Mesenchymal stem cell (in vitro differentiated cells and primary cell): ENCODE measurements at regions not wholly inside any gene's neighbourhood (a gene's known extent, or its start where the extent isn't known, plus 50 kb on each side); places are given as distances from the start of the nearest gene placed in this dataset.

ENCODE experiments used
- DNase-seq: peaks from one replicate; pipeline ENCODE4 v3.0.0-alpha.2; 2013
- H2AFZ ChIP-seq: one replicate; pipeline ENCODE4 v1.6.1; 2013; ENCODE audit warnings: low read depth, mild to moderate bottlenecking, control low read depth, inconsistent platforms, low read length, moderate library complexity
- H2AK5ac ChIP-seq: 2 replicates; pipeline ENCODE4 v1.6.1; 2013; ENCODE audit warnings: low read length, moderate library complexity, mild to moderate bottlenecking, inconsistent platforms; ENCODE audit not compliant: severe bottlenecking
- H2BK120ac ChIP-seq: one replicate; pipeline ENCODE4 v1.6.1; 2013; ENCODE audit warnings: low read depth, mild to moderate bottlenecking, inconsistent platforms, low read length, moderate library complexity
- H2BK12ac ChIP-seq, 2 experiments: one replicate each; pipeline ENCODE4 v1.6.1; 2013; ENCODE audit warnings: inconsistent platforms in 2 of 2, low read length in 2 of 2, mild to moderate bottlenecking in 2 of 2, moderate library complexity in 2 of 2, control low read depth in 1 of 2
- H2BK15ac ChIP-seq: one replicate; pipeline ENCODE4 v1.6.1; 2013; ENCODE audit warnings: mild to moderate bottlenecking, low read depth, inconsistent platforms; ENCODE audit not compliant: poor library complexity, severe bottlenecking
- H2BK5ac ChIP-seq: 2 replicates; pipeline ENCODE4 v1.6.1; 2013; ENCODE audit warnings: low read depth, mild to moderate bottlenecking, low read length, control low read depth, inconsistent platforms; ENCODE audit not compliant: poor library complexity, severe bottlenecking
- H3K14ac ChIP-seq, 2 experiments: one replicate each; pipeline ENCODE4 v1.6.1; 2013; ENCODE audit warnings: inconsistent platforms in 2 of 2, low read length in 2 of 2, control low read depth in 1 of 2, mild to moderate bottlenecking in 1 of 2, moderate library complexity in 1 of 2
- H3K18ac ChIP-seq, 2 experiments: one replicate each; pipeline ENCODE4 v1.6.1; 2013; ENCODE audit warnings: inconsistent platforms in 2 of 2, low read length in 2 of 2, control low read depth in 1 of 2, low read depth in 1 of 2, mild to moderate bottlenecking in 1 of 2
- H3K23ac ChIP-seq, 2 experiments: one replicate each; pipeline ENCODE4 v1.6.1; 2013; ENCODE audit warnings: inconsistent platforms in 2 of 2, low read length in 2 of 2, mild to moderate bottlenecking in 2 of 2, moderate library complexity in 2 of 2, control low read depth in 1 of 2
- H3K27ac ChIP-seq: 2 replicates; pipeline ENCODE4 v1.5.1; 2013; ENCODE audit warnings: mild to moderate bottlenecking, moderate library complexity, low read length, control low read depth, inconsistent platforms; ENCODE audit not compliant: poor library complexity, severe bottlenecking
- H3K27me3 ChIP-seq, 2 experiments: 2 replicates each; pipeline versions ENCODE4 v1.6.1 to v1.7.0; 2013; ENCODE audit warnings: low read length in 2 of 2, mild to moderate bottlenecking in 2 of 2, moderate library complexity in 2 of 2, control low read depth in 1 of 2, inconsistent platforms in 1 of 2; ENCODE audit not compliant: control insufficient read depth in 1 of 2, insufficient read depth in 1 of 2
- H3K36me3 ChIP-seq, 2 experiments: 2 replicates each; pipeline versions ENCODE4 v1.6.1 to v1.7.0; 2013; ENCODE audit warnings: low read length in 2 of 2, control low read depth in 1 of 2, inconsistent platforms in 1 of 2, low read depth in 1 of 2, mild to moderate bottlenecking in 1 of 2; ENCODE audit not compliant: insufficient read depth in 2 of 2, control insufficient read depth in 1 of 2
- H3K4ac ChIP-seq, 2 experiments: one replicate each; pipeline ENCODE4 v1.6.1; 2013; ENCODE audit warnings: inconsistent platforms in 2 of 2, low read length in 2 of 2, mild to moderate bottlenecking in 2 of 2, moderate library complexity in 2 of 2, control low read depth in 1 of 2, low read depth in 1 of 2
- H3K4me1 ChIP-seq: 2 replicates; pipeline ENCODE4 v1.6.1; 2013; ENCODE audit warnings: low read depth, low read length, control low read depth; ENCODE audit not compliant: control insufficient read depth, insufficient read depth
- H3K4me2 ChIP-seq: 2 replicates; pipeline ENCODE4 v1.6.1; 2013; ENCODE audit warnings: low read length, mild to moderate bottlenecking, inconsistent platforms; ENCODE audit not compliant: poor library complexity, severe bottlenecking
- H3K4me3 ChIP-seq, 2 experiments: 2 replicates each; pipeline versions ENCODE4 v1.5.1 to v1.7.0; 2013; ENCODE audit warnings: low read length in 2 of 2, mild to moderate bottlenecking in 2 of 2, control low read depth in 1 of 2, low read depth in 1 of 2; ENCODE audit not compliant: insufficient read depth in 1 of 2
- H3K79me1 ChIP-seq: replicated peaks from 2 replicates; pipeline ENCODE4 v1.6.1; 2013; ENCODE audit warnings: mild to moderate bottlenecking, control low read depth, low read length, inconsistent platforms; ENCODE audit not compliant: poor library complexity, severe bottlenecking
- H3K9ac ChIP-seq: 2 replicates; pipeline ENCODE4 v1.7.0; 2013; ENCODE audit warnings: mild to moderate bottlenecking, low read length, moderate library complexity
- H3K9me3 ChIP-seq: 2 replicates; pipeline ENCODE4 v1.7.0; 2013; ENCODE audit warnings: mild to moderate bottlenecking, low read length; ENCODE audit not compliant: control insufficient read depth
- H4K8ac ChIP-seq: one replicate; pipeline ENCODE4 v1.6.1; 2013; ENCODE audit warnings: inconsistent platforms, mild to moderate bottlenecking, low read length, moderate library complexity
- H4K91ac ChIP-seq: one replicate; pipeline ENCODE4 v1.6.1; 2013; ENCODE audit warnings: mild to moderate bottlenecking, low read length, inconsistent platforms
- WGBS: methylation state at CpG from one replicate; pipeline ENCODE4 v1.1.7; 2013; ENCODE audit warnings: mixed read lengths; 5-methylcytosine and 5-hydroxymethylcytosine counted together

DNA sequence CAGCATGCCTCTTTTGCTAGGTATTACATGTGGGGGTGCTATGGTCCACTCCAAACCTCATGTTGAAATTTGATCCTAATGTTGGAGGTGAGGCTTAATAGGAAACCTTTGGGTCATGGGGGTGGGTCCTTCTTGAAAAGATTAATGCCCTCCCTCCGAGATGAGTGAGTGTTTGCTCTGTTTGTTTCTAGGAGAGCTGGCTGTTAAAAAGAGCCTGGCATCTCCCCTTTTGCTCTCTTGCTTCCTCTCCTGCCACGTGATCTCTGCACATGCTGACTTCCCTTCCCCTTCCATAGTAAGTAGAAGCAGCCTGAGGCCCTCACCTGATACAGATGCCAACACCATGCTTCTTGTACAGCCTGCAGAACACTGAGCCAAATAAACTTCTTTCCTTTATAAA is 104.5 kb downstream of the FAT3 start:
- Histone ChIP-seq H3K23ac (no peak overlapping the region), H3K14ac (no peak overlapping the region), H3K18ac (no peak overlapping the region), H2BK15ac (no peak overlapping the region), H2BK120ac (no peak overlapping the region), H3K9ac (no peak overlapping the region), H2BK12ac (no peak overlapping the region), H4K91ac (no peak overlapping the region), H3K27me3 (no peaks in the 10 kb centered on the region), H3K9me3 (peaks cover 4% of the 10 kb centered on the region), H3K27ac (no peak overlapping the region), H2BK5ac (no peak overlapping the region), H3K4me3 (no peak overlapping the region), H3K79me1 (no peaks in the 10 kb centered on the region), H3K36me3 (no peaks in the 10 kb centered on the region), H2AK5ac (no peak overlapping the region), H4K8ac (no peak overlapping the region), H3K4ac (no peak overlapping the region), H3K4me2 (no peak overlapping the region), H2AFZ (no peak overlapping the region), H3K4me1 (peaks cover 2% of the 10 kb centered on the region)
- no peak for DNase-seq
- WGBS = 39% methylated on average over 2 of the region's 2 CpGs

- Histone ChIP-seq H2BK120ac (no peak overlapping the region), H2AFZ (no peak overlapping the region), H4K8ac (no peak overlapping the region), H3K4me1 (peaks cover 2% of the 10 kb centered on the region), H3K18ac (no peak overlapping the region), H2AK5ac (no peak overlapping the region), H3K27ac (no peak overlapping the region), H3K36me3 (no peaks in the 10 kb centered on the region), H3K79me1 (no peaks in the 10 kb centered on the region), H3K27me3 (no peaks in the 10 kb centered on the region), H2BK12ac (no peak overlapping the region), H3K9ac (no peak overlapping the region), H3K9me3 (no peaks in the 10 kb centered on the region), H2BK15ac (no peak overlapping the region), H3K4me3 (no peak overlapping the region), H2BK5ac (no peak overlapping the region), H3K4ac (no peak overlapping the region), H4K91ac (no peak overlapping the region), H3K14ac (no peak overlapping the region), H3K4me2 (no peak overlapping the region), H3K23ac (no peak overlapping the region)
- 13% methylated on average over 1 of the region's 2 CpGs for WGBS
- peak; percentile 21 for DNase-seq
These were observed 105.0 kb downstream of the FAT3 start for GRCh38 chr11:92329646-92330045.

- Histone ChIP-seq H3K4me3 (no peak overlapping the region), H3K27ac (no peak overlapping the region), H3K27me3 (no peaks in the 10 kb centered on the region), H3K18ac (no peak overlapping the region), H2AK5ac (no peak overlapping the region), H3K14ac (no peak overlapping the region), H3K4ac (no peak overlapping the region), H3K36me3 (no peaks in the 10 kb centered on the region), H2AFZ (no peak overlapping the region), H3K4me2 (no peak overlapping the region), H4K8ac (no peak overlapping the region), H3K9ac (no peak overlapping the region), H2BK15ac (no peak overlapping the region), H3K9me3 (no peaks in the 10 kb centered on the region), H4K91ac (no peak overlapping the region), H3K79me1 (no peaks in the 10 kb centered on the region), H2BK12ac (no peak overlapping the region), H2BK5ac (no peak overlapping the region), H3K4me1 (peaks cover 2% of the 10 kb centered on the region), H2BK120ac (no peak overlapping the region), H3K23ac (no peak overlapping the region)
- no peak for DNase-seq
- 81% methylated on average over 2 of the region's 2 CpGs for WGBS
These were observed 105.5 kb downstream of the FAT3 start for GRCh38 chr11:92330114-92330513.

DNA sequence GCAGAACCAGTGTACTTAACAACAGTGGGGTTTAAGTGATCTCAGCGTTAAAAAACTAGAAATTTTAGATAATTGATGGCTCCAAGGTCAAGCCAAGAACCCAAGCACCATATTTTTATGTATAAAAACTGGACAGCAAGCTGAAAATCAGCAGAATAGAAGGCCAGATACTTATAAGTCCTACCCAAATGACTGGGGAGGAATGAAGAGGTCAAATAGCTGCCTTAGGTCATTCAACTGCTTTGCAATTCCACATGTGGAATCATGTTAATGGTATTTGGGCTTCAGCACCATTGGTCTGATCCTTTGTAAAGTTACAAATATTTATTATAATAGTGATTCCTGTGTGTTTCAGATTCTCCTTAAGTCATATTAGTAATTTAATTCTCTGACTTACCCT is 108.4 kb downstream of the FAT3 start:
- no peaks in the 10 kb centered on the region for H3K36me3 ChIP-seq

More for the DNA sequence above, 108.4 kb downstream of the FAT3 start:
- H4K8ac ChIP-seq = no peak overlapping the region
- no peaks in the 10 kb centered on the region for H3K27me3 ChIP-seq
- no peak overlapping the region for H2AFZ ChIP-seq
- H3K4me3 ChIP-seq = no peak overlapping the region
- no peak overlapping the region for H2BK15ac ChIP-seq
- H3K18ac ChIP-seq = no peak overlapping the region
- no peak overlapping the region for H2BK5ac ChIP-seq
- H3K27ac ChIP-seq = peak overlapping the region; percentile 77
- H2BK120ac ChIP-seq = no peak overlapping the region
- no CpG with 5 or more reads among the region's 1 CpG for WGBS
- no peak overlapping the region for H3K23ac ChIP-seq
- peaks cover 2% of the 10 kb centered on the region for H3K4me1 ChIP-seq
- H2AK5ac ChIP-seq = no peak overlapping the region
- DNase-seq = peak; percentile 30
- no peak overlapping the region for H3K9ac ChIP-seq
- H3K4me2 ChIP-seq = no peak overlapping the region
- H4K91ac ChIP-seq = no peak overlapping the region
- H2BK12ac ChIP-seq = no peak overlapping the region
- no peak overlapping the region for H3K4ac ChIP-seq
- no peaks in the 10 kb centered on the region for H3K9me3 ChIP-seq
- H3K14ac ChIP-seq = no peak overlapping the region
- no peaks in the 10 kb centered on the region for H3K79me1 ChIP-seq
